Endodermal cell (in vitro differentiated cells): ENCODE measurements at regions not wholly inside any gene's neighbourhood (a gene's known extent, or its start where the extent isn't known, plus 50 kb on each side); places are given as distances from the start of the nearest gene placed in this dataset.
A peak's percentile ranks its signal among the peaks of the same experiment; 100 is the strongest.

Source experiments
- DNase-seq: peaks from one replicate; pipeline ENCODE4 v3.0.0-alpha.2; 2017
- H3K27ac ChIP-seq: 2 replicates; pipeline ENCODE4 v1.5.1; 2013; ENCODE audit warnings: mild to moderate bottlenecking, low read depth, low read length, moderate library complexity
- H3K27me3 ChIP-seq: 2 replicates; pipeline ENCODE4 v1.6.1; 2013; ENCODE audit warnings: mild to moderate bottlenecking, low read length, moderate library complexity; ENCODE audit not compliant: insufficient read depth, control insufficient read depth, poor library complexity, severe bottlenecking
- H3K36me3 ChIP-seq: 2 replicates; pipeline ENCODE4 v1.7.0; 2013; ENCODE audit warnings: mild to moderate bottlenecking, low read length, moderate library complexity; ENCODE audit not compliant: control insufficient read depth, insufficient read depth
- H3K4me1 ChIP-seq: one replicate; pipeline ENCODE4 v1.7.0; 2013; ENCODE audit warnings: low read length; ENCODE audit not compliant: control insufficient read depth, insufficient read depth
- H3K4me3 ChIP-seq: 2 replicates; pipeline ENCODE4 v1.5.1; 2013; ENCODE audit warnings: mild to moderate bottlenecking, low read length, moderate library complexity
- H3K9ac ChIP-seq: 2 replicates; pipeline ENCODE4 v1.6.1; 2013; ENCODE audit warnings: mild to moderate bottlenecking, low read length, moderate library complexity; ENCODE audit not compliant: poor library complexity, severe bottlenecking; ENCODE audit errors: extremely low read depth
- H3K9me3 ChIP-seq: 2 replicates; pipeline ENCODE4 v1.6.1; 2013; ENCODE audit warnings: mild to moderate bottlenecking, low read length, moderate library complexity; ENCODE audit not compliant: control insufficient read depth
- H3K27ac Mint-ChIP-seq: 2 replicates; pipeline ENCODE4 v1.8.0; 2020; ENCODE audit warnings: mixed read lengths
- H3K27me3 Mint-ChIP-seq: 2 replicates; pipeline ENCODE4 v1.8.0; 2021; ENCODE audit warnings: mild to moderate bottlenecking, mixed read lengths; ENCODE audit not compliant: insufficient read depth
- H3K36me3 Mint-ChIP-seq: 2 replicates; pipeline ENCODE4 v1.8.0; 2020; ENCODE audit warnings: low read depth, mixed read lengths
- H3K4me1 Mint-ChIP-seq: 2 replicates; pipeline ENCODE4 v1.8.0; 2020; ENCODE audit warnings: mixed read lengths
- H3K4me3 Mint-ChIP-seq: 2 replicates; pipeline ENCODE4 v1.8.0; 2020; ENCODE audit warnings: mild to moderate bottlenecking, moderate library complexity, mixed read lengths
- H3K9me3 Mint-ChIP-seq: 2 replicates; pipeline ENCODE4 v1.8.0; 2020; ENCODE audit warnings: mild to moderate bottlenecking, mixed read lengths
- WGBS, 2 experiments: methylation state at CpG; one replicate each; pipeline versions ENCODE4 v1.1.5 to v1.1.7; 2013; ENCODE audit warnings: missing lambda C conversion rate in 2 of 2, mixed read lengths in 1 of 2; ENCODE audit not compliant: insufficient coverage in 1 of 2, insufficient read length in 1 of 2; 5-methylcytosine and 5-hydroxymethylcytosine counted together
- TF ChIP-seq, protein P1 (sequence below): fragments of 200-600 bp; sonication (generic); conservative IDR thresholded peaks from 2 replicates; pipeline ENCODE4 v1.5.0; 2021; ENCODE audit warnings: antibody characterized with exemption, mild to moderate bottlenecking

DNA sequence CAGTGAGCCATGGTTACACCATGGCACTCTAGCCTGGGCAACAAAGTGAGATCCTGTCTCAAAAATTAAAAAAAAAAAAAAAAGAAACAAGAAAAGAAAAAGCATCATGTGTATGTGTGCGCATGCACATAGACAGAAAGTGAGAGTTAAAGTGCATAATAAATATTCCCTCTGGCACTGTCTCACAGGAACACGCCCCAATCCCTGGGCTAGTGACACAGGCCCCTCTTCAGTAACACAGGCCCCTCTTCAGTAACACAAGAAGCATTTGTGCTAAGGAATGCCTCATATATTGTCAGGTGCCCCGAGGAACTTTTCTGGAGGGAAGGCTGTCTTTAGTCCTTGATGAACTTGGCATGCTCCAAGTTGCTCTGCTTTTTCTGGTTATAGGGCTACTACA is 57.5 kb downstream of the RPL27A start:
- Histone ChIP-seq H3K4me3 (no peak overlapping the region), H3K36me3 (peaks cover 69% of the 10 kb centered on the region), H3K9ac (no peak overlapping the region), H3K27me3 (no peaks in the 10 kb centered on the region), H3K4me1 (peaks cover 14% of the 10 kb centered on the region), H3K27ac (no peak overlapping the region), H3K9me3 (no peaks in the 10 kb centered on the region)
- DNase-seq: no peak
- TF ChIP-seq, protein P1, sequence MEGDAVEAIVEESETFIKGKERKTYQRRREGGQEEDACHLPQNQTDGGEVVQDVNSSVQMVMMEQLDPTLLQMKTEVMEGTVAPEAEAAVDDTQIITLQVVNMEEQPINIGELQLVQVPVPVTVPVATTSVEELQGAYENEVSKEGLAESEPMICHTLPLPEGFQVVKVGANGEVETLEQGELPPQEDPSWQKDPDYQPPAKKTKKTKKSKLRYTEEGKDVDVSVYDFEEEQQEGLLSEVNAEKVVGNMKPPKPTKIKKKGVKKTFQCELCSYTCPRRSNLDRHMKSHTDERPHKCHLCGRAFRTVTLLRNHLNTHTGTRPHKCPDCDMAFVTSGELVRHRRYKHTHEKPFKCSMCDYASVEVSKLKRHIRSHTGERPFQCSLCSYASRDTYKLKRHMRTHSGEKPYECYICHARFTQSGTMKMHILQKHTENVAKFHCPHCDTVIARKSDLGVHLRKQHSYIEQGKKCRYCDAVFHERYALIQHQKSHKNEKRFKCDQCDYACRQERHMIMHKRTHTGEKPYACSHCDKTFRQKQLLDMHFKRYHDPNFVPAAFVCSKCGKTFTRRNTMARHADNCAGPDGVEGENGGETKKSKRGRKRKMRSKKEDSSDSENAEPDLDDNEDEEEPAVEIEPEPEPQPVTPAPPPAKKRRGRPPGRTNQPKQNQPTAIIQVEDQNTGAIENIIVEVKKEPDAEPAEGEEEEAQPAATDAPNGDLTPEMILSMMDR: no peak
- H3K4me3 Mint-ChIP-seq: no peak overlapping the region
- no peaks in the 10 kb centered on the region for H3K9me3 Mint-ChIP-seq
- H3K27me3 Mint-ChIP-seq: no peaks in the 10 kb centered on the region
- WGBS, 2 experiments: 96 to 100% methylated on average over 1 to 3 of the region's 3 CpGs
- peaks cover 8% of the 10 kb centered on the region for H3K4me1 Mint-ChIP-seq
- no peak overlapping the region for H3K27ac Mint-ChIP-seq
- peaks cover 2% of the 10 kb centered on the region for H3K36me3 Mint-ChIP-seq

DNA sequence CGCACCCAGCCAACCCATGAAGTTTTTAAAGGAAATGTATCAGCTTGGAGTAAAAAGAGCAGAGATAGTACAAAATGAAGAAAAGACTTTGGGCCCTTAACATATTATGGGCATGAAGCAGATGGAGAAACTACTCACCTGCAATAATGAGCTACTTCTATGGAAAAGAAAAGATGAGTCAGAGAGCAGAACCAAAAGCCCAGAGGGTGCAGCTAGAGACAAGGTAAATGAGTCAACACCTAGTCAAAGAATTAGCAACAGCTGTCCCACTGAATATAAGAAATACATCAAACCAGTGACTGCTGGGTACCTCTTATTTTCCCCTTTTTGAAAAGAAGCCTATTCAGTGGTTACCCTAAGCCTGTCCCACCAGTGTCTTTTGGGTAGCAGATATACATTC is 61.8 kb downstream of the RPL27A start:
- Histone ChIP-seq H3K4me3 (no peak overlapping the region), H3K36me3 (peaks cover 64% of the 10 kb centered on the region), H3K27ac (no peak overlapping the region), H3K9ac (no peak overlapping the region), H3K4me1 (peaks cover 27% of the 10 kb centered on the region), H3K27me3 (no peaks in the 10 kb centered on the region), H3K9me3 (no peaks in the 10 kb centered on the region)
- H3K4me1 Mint-ChIP-seq: peaks cover 33% of the 10 kb centered on the region
- TF ChIP-seq, protein P1: no peak
- no peak overlapping the region for H3K27ac Mint-ChIP-seq
- peaks cover 3% of the 10 kb centered on the region for H3K36me3 Mint-ChIP-seq
- H3K27me3 Mint-ChIP-seq: no peaks in the 10 kb centered on the region
- no peak overlapping the region for H3K4me3 Mint-ChIP-seq
- no peak for DNase-seq
- WGBS, 2 experiments: 100% methylated on average over 1 of the region's 1 CpG; no CpG with 5 or more reads in 1 of the 2 experiments
- H3K9me3 Mint-ChIP-seq: no peaks in the 10 kb centered on the region

DNA sequence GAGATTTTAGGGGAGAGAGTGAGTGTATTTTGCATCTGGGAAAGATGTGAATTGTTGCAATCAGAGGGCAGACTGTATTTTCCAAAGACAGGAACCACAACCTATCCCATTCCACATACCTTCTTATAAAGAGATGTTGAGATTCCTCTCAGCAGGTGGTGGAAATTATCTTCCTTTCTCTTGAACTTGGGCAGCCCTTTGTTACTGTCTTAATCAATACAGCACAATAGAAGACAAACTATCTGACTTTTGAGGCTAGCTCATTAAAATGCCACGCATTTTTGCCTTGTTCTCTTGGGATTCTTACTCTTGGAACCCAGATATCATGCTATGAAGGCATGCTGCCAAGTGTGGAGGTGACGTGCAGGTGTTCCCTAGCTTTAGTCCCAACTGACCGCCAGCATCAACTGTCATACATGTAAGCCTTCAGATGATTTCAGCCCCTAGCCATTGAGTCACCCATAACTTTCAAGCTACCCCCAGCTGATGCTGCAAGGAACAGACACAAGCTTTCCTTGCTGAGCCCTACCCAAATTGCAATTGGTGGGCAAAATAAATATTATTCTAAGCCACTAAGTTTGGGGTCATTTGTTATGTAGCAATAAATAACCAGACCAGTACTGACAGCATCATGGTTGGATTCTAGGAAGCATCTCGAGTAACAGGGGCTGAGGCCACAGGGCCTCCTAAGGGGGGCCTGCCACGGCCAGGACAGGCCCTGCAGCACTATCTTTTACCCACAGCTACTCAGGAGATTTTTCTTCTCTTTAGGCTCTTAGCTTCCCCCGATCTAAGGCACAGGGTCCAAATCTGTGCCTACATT is 63.0 kb downstream of the RPL27A start:
- Histone ChIP-seq H3K27ac (no peak overlapping the region), H3K27me3 (no peaks in the 10 kb centered on the region), H3K4me3 (no peak overlapping the region), H3K9me3 (no peaks in the 10 kb centered on the region), H3K9ac (peak overlapping the region; percentile 38), H3K36me3 (peaks cover 63% of the 10 kb centered on the region), H3K4me1 (peaks cover 25% of the 10 kb centered on the region)
- no peak for DNase-seq
- TF ChIP-seq, protein P1: no peak
- Mint-ChIP-seq H3K4me3 (no peak overlapping the region), H3K36me3 (peaks cover 8% of the 10 kb centered on the region), H3K4me1 (peaks cover 33% of the 10 kb centered on the region), H3K27me3 (no peaks in the 10 kb centered on the region), H3K27ac (no peak overlapping the region), H3K9me3 (no peaks in the 10 kb centered on the region)
- WGBS, 2 experiments: 89% methylated on average over 4 to 6 of the region's 6 CpGs
